ENCODE measurements at regions not wholly inside any gene's neighbourhood (a gene's known extent, or its start where the extent isn't known, plus 50 kb on each side); places are given as distances from the start of the nearest gene placed in this dataset.
A peak's percentile ranks its signal among the peaks of the same experiment; 100 is the strongest.

DNA sequence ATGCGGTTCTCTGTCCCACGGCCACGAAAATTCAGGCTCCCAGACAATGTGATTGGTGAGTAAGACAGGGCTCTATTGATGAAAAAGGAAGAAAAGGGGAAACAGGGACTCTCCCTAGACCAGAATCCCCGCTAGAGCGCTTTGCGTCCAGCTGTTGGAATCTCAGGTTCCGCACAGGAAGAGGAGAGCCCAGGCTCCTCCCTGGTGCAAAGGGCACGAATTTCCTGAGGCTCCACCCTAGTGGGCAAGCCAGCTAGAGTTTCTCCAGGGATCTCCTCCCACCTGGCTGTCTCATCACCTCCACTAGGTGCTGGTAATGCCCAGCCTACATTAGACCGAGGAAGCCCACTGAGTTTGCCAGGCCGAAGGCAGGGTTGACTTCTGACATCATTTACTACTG, 135.9 kb upstream of the SOX4 start:
- DNase-seq (ENCODE audit: low spot score), result no peak
- H3K36me3 ChIP-seq, result no peaks in the 10 kb centered on the region
- whole genome bisulfite sequencing, result 94% methylated on average over 10 of the region's 10 CpGs
- TF ChIP-seq POLR2A (IDR thresholded peaks at IDR 0.05), result no peak
- TF ChIP-seq, protein P1, sequence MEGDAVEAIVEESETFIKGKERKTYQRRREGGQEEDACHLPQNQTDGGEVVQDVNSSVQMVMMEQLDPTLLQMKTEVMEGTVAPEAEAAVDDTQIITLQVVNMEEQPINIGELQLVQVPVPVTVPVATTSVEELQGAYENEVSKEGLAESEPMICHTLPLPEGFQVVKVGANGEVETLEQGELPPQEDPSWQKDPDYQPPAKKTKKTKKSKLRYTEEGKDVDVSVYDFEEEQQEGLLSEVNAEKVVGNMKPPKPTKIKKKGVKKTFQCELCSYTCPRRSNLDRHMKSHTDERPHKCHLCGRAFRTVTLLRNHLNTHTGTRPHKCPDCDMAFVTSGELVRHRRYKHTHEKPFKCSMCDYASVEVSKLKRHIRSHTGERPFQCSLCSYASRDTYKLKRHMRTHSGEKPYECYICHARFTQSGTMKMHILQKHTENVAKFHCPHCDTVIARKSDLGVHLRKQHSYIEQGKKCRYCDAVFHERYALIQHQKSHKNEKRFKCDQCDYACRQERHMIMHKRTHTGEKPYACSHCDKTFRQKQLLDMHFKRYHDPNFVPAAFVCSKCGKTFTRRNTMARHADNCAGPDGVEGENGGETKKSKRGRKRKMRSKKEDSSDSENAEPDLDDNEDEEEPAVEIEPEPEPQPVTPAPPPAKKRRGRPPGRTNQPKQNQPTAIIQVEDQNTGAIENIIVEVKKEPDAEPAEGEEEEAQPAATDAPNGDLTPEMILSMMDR (IDR thresholded peaks at IDR 0.05), result no peak
- TF ChIP-seq POLR2AphosphoS5 (IDR thresholded peaks at IDR 0.05), result no peak
- peaks cover 9% of the 10 kb centered on the region for H3K4me1 ChIP-seq (replicated peaks)
- no peak overlapping the region for H3K27ac ChIP-seq
- intact Hi-C loops (cut with DNase I), result no loop called here
- no peaks in the 10 kb centered on the region for H3K9me3 ChIP-seq
- H3K4me3 ChIP-seq, result no peak overlapping the region
- H3K27me3 ChIP-seq (replicated peaks; ENCODE audit: insufficient read depth), result no peaks in the 10 kb centered on the region

DNA sequence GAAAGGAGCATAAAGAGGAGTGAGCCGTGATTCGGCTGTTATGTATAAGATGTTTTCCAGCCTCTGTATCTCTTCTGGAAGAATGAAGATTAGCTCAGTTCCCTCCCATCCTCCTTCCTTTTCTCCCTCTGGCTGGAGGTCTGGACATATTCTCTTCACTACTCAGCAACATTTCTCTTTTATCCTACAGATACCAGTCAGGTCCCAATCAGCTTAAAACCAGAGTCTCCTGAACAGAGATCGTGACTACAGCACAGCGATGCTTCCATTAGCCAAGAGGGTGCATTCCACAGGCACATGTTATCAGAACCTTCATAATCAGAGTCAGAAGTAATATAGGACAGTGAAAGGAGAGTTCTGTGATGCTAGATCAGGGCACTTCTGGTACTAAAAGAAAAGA, 133.9 kb upstream of the SOX4 start:
- TF ChIP-seq, protein P1 (IDR thresholded peaks at IDR 0.05), result no peak
- TF ChIP-seq POLR2A (IDR thresholded peaks at IDR 0.05), result no peak
- TF ChIP-seq POLR2AphosphoS5 (IDR thresholded peaks at IDR 0.05), result no peak
- intact Hi-C loops (cut with DNase I), result no loop called here
- 92% methylated on average over 4 of the region's 4 CpGs for whole genome bisulfite sequencing

GRCh38 chr6:21461844-21462518, 131.6 kb upstream of the SOX4 start:
- DNase-seq (ENCODE audit: low spot score), result peak; percentile 36
- H3K9me3 ChIP-seq, result no peaks in the 10 kb centered on the region
- peak overlapping the region; percentile 66 to 68 for H3K27ac ChIP-seq
- H3K36me3 ChIP-seq, result no peaks in the 10 kb centered on the region
- no peaks in the 10 kb centered on the region for H3K27me3 ChIP-seq (replicated peaks; ENCODE audit: insufficient read depth)
- intact Hi-C loops (cut with DNase I), result no loop called here
- TF ChIP-seq POLR2AphosphoS5 (IDR thresholded peaks at IDR 0.05), result no peak
- TF ChIP-seq POLR2A (IDR thresholded peaks at IDR 0.05), result no peak
- TF ChIP-seq, protein P1 (IDR thresholded peaks at IDR 0.05), result no peak
- peaks cover 12% of the 10 kb centered on the region for H3K4me1 ChIP-seq (replicated peaks)
- no peak overlapping the region for H3K4me3 ChIP-seq

More for the DNA sequence above, 133.9 kb upstream of the SOX4 start:
- H3K36me3 ChIP-seq, result no peaks in the 10 kb centered on the region
- DNase-seq (ENCODE audit: low spot score), result no peak
- H3K4me1 ChIP-seq (replicated peaks), result peaks cover 12% of the 10 kb centered on the region
- no peaks in the 10 kb centered on the region for H3K9me3 ChIP-seq
- no peak overlapping the region for H3K27ac ChIP-seq
- H3K4me3 ChIP-seq, result no peak overlapping the region
- H3K27me3 ChIP-seq (replicated peaks; ENCODE audit: insufficient read depth), result no peaks in the 10 kb centered on the region

GRCh38 chr6:21462519-21462852, 131.1 kb upstream of the SOX4 start:
- WGBS, result 56% methylated on average over 2 of the region's 2 CpGs

DNA sequence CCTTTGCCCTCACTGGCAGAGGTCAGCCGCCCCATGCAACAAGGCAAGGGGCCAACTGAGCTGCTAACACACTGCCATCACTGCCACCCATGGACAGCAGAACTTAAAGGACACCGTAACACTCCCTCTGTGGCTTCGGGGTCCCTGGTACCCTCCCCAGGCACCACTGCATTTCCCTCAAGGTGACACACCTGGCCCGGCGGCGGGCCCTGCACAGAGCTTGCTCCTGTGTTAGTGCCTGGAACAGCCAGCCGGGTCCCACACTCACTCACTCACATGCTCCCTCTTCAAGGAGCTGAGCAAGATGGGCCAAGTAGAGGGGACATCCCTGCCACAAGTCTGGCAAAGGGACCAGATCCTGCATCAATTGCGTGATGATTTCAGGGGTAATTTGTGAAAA, 126.5 kb upstream of the SOX4 start:
- Histone ChIP-seq H3K4me1 (replicated peaks) (peaks cover 3% of the 10 kb centered on the region), H3K27ac (no peak overlapping the region), H3K36me3 (no peaks in the 10 kb centered on the region), H3K4me3 (no peak overlapping the region), H3K27me3 (replicated peaks; ENCODE audit: insufficient read depth) (no peaks in the 10 kb centered on the region), H3K9me3 (no peaks in the 10 kb centered on the region)
- WGBS, result 97% methylated on average over 8 of the region's 8 CpGs
- intact Hi-C loops (cut with DNase I), result no loop called here
- no peak for DNase-seq (ENCODE audit: low spot score)
- TF ChIP-seq, protein P1 (IDR thresholded peaks at IDR 0.05), result no peak
- TF ChIP-seq POLR2AphosphoS5 (IDR thresholded peaks at IDR 0.05) (no peak), POLR2A (IDR thresholded peaks at IDR 0.05) (no peak)

More at GRCh38 chr6:21462519-21462852, 131.1 kb upstream of the SOX4 start:
- intact Hi-C loops (cut with DNase I), result no loop called here
- Histone ChIP-seq H3K36me3 (no peaks in the 10 kb centered on the region), H3K4me3 (no peak overlapping the region), H3K4me1 (replicated peaks) (peaks cover 12% of the 10 kb centered on the region), H3K27me3 (replicated peaks; ENCODE audit: insufficient read depth) (no peaks in the 10 kb centered on the region), H3K27ac (peak overlapping the region; percentile 66 to 68), H3K9me3 (no peaks in the 10 kb centered on the region)
- peak; percentile 44 for DNase-seq (ENCODE audit: low spot score)
- TF ChIP-seq, protein P1 (IDR thresholded peaks at IDR 0.05), result no peak
- TF ChIP-seq POLR2AphosphoS5 (IDR thresholded peaks at IDR 0.05), result peak; percentile 71
